Effector memory CD8-positive, alpha-beta T cell (primary cell): ENCODE measurements at regions not wholly inside any gene's neighbourhood (a gene's known extent, or its start where the extent isn't known, plus 50 kb on each side); places are given as distances from the start of the nearest gene placed in this dataset.
"Not testable (repeated sequence)": the region's sequence is repeated elsewhere in the genome, so short reads cannot be mapped to it uniquely, and the experiment has no call there.

Experiments used
- ATAC-seq: fragments of 150-1000 bp; cut with Tn5 transposase; replicated peaks from 2 replicates; pipeline ENCODE4 v1.10.0; 2021; ENCODE audit warnings: mild to moderate bottlenecking, moderate library complexity
- DNase-seq, 3 experiments: peaks; one replicate each; pipeline ENCODE4 v3.0.0; 2021
- H3K27ac Mint-ChIP-seq, 2 donors: one replicate each; pipeline ENCODE4 v1.8.0; 2022; ENCODE audit warnings: mild to moderate bottlenecking in 2 of 2, mixed read lengths in 2 of 2, moderate library complexity in 2 of 2
- H3K27me3 Mint-ChIP-seq, 2 donors: one replicate each; pipeline ENCODE4 v1.8.0; 2022; ENCODE audit warnings: mixed read lengths in 2 of 2
- H3K36me3 Mint-ChIP-seq: one replicate; pipeline ENCODE4 v1.8.0; 2022; ENCODE audit warnings: mild to moderate bottlenecking, moderate library complexity, mixed read lengths; ENCODE audit not compliant: insufficient read depth
- H3K4me1 Mint-ChIP-seq, 2 donors: one replicate each; pipeline ENCODE4 v1.8.0; 2022; ENCODE audit warnings: low read depth in 2 of 2, mixed read lengths in 2 of 2
- H3K4me3 Mint-ChIP-seq, 2 donors: one replicate each; pipeline ENCODE4 v1.8.0; 2022; ENCODE audit warnings: mild to moderate bottlenecking in 2 of 2, mixed read lengths in 2 of 2, moderate library complexity in 2 of 2
- H3K9me3 Mint-ChIP-seq, 2 donors: one replicate each; pipeline ENCODE4 v1.8.0; 2022; ENCODE audit warnings: mixed read lengths in 2 of 2

DNA sequence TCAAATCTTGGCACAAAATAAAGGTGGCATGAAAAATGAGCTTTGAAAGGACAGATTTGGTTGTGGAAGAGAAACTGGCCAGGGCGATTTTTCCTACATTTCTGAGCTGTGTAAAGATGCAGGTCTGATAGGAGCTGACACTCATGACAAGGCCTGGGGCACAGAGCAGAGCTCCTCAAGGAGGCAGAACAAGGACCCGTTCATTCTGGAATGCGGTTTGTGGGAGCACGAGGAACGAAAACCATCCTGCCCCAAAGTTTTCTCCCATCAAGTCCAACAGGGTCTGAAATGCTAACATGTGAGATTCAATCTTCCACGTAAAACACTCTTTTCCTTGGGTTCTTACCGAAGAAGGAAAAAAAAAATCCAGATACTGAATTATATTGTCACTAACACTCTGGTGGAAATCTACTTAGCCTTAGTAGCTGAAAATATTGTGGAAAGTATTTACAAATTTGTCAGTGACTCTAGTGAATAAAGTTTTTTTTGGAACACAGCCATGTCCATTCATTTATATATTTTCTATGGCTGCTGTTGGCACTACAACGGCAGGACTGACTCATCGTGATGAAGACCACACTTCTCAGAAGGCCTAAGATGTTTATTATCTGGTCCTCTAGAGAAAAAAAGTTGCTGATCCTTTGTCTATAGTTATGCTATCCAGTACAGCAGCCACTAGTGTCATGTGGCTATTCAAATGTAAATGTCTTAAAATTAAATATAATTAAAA, 215.7 kb downstream of the BAMBI start:
- H3K27me3 Mint-ChIP-seq, result peaks cover 0 to 17% of the 10 kb centered on the region in 2 donors
- no peak overlapping the region for H3K4me3 Mint-ChIP-seq
- no peak overlapping the region for H3K27ac Mint-ChIP-seq
- ATAC-seq (no peak), DNase-seq (no peak)
- H3K4me1 Mint-ChIP-seq, result no peaks in the 10 kb centered on the region
- peaks cover 2% of the 10 kb centered on the region for H3K36me3 Mint-ChIP-seq
- H3K9me3 Mint-ChIP-seq, result no peaks in the 10 kb centered on the region

DNA sequence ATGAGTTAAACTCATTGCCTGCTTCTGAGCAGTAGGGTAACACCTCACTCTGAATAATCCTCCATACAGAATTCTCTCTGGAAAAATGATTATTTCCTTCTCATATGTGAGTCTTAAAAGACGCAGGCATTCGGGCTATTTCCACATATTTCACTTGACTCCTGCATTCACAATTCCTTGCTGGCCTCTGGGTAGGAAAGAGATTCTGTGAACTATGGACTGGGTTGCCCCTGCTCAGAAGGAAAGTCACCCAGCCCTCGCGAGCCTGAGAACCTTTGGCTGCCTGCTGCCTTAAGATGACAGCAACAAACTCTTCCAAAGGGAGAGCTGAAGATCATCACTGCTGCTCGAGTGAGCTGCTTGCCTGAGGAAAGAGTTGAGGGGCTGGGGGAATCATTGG, 216.8 kb downstream of the BAMBI start:
- Mint-ChIP-seq H3K4me3 (no peak overlapping the region), H3K27ac (no peak overlapping the region)

DNA sequence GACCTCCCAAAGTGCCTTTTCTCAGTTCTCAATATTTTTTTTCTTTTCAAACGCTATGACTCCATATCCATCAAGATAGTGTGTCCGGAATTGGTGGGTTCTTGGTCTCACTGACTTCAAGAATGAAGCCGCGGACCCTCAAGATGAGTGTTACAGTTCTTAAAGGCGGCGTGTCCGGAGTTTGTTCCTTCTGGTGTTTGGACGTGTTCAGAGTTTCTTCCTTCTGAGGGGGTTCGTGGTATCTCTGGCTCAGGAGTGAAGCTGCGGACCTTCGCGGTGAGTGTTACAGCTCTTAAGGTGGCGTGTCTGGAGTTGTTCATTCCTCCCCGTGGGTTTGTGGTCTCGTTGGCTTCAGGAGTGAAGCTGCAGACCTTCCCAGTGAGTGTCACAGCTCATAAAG, 218.3 kb downstream of the BAMBI start:
- not testable (repeated sequence) for H3K9me3 Mint-ChIP-seq, H3K4me3 Mint-ChIP-seq, H3K4me1 Mint-ChIP-seq, DNase-seq, H3K36me3 Mint-ChIP-seq, H3K27ac Mint-ChIP-seq, H3K27me3 Mint-ChIP-seq, ATAC-seq

More for the DNA sequence above, 216.8 kb downstream of the BAMBI start:
- ATAC-seq (no peak), DNase-seq (no peak)
- H3K4me1 Mint-ChIP-seq, result no peaks in the 10 kb centered on the region
- H3K27me3 Mint-ChIP-seq, result peaks cover 0 to 17% of the 10 kb centered on the region in 2 donors
- no peaks in the 10 kb centered on the region for H3K9me3 Mint-ChIP-seq
- peaks cover 2% of the 10 kb centered on the region for H3K36me3 Mint-ChIP-seq

DNA sequence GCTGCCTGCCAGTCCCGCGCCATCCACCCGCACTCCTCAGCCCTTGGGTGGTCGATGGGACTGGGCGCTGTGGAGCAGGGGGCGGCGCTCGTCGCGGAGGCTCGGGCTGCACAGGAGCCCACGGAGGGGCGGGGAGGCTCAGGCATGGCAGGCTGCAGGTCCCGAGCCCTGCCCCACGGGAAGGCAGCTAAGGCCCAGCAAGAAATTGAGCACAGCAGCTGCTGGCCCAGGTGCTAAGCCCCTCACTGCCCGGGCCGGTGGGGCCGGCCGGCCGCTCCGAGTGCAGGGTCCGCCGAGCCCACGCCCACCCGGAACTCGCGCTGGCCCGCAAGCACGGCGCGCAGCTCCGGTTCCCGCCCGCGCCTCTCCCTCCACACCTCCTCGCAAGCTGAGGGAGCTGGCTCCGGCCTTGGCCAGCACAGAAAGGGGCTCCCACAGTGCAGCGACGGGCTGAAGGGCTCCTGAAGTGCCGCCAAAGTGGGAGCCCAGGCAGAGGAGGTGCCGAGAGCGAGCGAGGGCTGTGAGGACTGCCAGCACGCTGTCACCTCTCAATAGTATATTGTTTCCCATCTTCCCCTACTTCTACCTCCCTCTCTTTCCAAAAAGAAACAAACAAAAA, 219.6 kb downstream of the BAMBI start:
- DNase-seq, ATAC-seq, H3K27me3 Mint-ChIP-seq: not testable (repeated sequence)

DNA sequence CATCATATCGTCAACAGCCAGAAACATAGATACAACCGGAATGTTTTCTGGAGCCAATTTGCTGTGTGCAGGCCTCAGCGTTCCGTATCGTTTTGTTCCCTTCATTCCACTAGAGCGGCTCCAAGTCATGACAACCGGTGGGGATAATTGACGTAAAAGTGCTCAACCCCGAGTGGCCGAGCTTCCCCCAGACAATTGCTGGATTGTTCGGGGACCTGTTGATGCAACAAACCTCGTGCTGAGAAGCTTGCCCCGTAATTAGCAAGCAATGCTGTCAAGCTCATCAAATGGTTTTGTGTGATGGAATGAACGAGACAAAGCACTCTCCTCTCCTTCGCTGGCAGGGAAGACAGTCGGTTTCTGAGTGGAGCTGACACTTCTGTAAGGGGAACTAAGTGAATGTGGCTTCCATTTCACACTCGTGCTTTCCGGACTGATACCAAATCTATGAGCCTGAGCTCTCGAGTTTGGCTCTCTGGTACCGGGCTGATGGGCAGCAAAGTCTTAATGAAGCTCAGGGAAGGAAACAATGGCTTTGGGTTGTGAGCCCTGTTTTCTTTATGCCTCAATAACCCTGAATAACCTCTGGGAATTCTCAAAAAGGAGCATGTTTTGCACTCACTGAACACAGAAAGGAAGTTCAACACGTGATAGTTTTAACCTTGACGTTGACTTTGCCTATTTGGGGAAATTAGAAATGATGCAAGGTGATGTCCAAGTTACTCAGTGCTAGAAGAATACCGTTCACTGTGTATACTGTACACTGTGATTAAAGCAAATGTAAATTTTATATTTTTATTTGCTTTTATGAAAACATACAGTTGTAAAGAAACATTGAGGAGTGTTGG, 220.5 kb downstream of the BAMBI start:
- H3K27me3 Mint-ChIP-seq, result peaks cover 0 to 10% of the 10 kb centered on the region in 2 donors

More for the DNA sequence above, 219.6 kb downstream of the BAMBI start:
- not testable (repeated sequence) for H3K36me3 Mint-ChIP-seq, H3K4me3 Mint-ChIP-seq, H3K27ac Mint-ChIP-seq, H3K4me1 Mint-ChIP-seq, H3K9me3 Mint-ChIP-seq

DNA sequence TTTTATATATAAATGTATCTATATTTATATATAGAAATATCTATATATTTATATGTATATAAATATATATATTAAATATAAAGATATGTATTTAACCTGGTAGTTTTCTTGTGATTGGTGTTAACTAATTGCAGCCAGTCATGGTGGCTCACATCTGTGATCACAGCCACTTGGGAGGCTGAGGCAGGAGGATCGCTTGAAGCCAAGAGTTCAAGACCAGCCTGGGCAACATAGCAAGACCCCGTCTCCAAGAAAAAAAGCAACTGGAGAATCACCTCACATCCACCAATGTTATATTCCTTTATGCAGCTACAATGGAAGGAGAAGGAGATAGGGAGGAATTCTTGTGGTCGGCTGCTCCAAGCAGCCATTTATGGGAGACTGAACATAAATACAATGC, 224.9 kb downstream of the BAMBI start:
- no peak overlapping the region for H3K4me3 Mint-ChIP-seq
- no peaks in the 10 kb centered on the region for H3K9me3 Mint-ChIP-seq
- H3K27me3 Mint-ChIP-seq, result no peaks in the 10 kb centered on the region
- DNase-seq, result no peak
- H3K27ac Mint-ChIP-seq, result no peak overlapping the region
- H3K4me1 Mint-ChIP-seq, result no peaks in the 10 kb centered on the region
- no peak for ATAC-seq
- H3K36me3 Mint-ChIP-seq, result peaks cover 2% of the 10 kb centered on the region

More for the DNA sequence above, 220.5 kb downstream of the BAMBI start:
- DNase-seq (no peak), ATAC-seq (no peak)
- Mint-ChIP-seq H3K9me3 (no peaks in the 10 kb centered on the region), H3K36me3 (peaks cover 2% of the 10 kb centered on the region), H3K27ac (no peak overlapping the region), H3K4me1 (no peaks in the 10 kb centered on the region), H3K4me3 (no peak overlapping the region)

DNA sequence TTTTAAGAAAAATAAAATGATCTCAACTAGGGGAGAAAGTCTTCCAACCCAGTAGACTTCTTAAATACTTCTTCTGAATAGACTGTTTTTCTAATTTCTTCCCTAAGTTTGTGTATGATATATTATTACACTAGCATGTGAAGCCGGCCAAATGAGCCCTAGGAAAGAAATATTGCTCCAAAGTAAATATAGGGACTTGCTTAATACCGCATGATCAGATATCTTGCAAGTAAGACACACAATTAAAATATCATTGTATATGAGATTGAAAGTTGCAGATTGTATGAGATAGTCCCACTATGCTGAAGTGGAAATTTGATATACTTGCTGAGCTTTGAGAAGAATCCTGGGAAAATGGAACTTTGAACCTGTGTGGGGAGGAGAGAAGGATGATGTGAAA, 225.7 kb downstream of the BAMBI start:
- no peak overlapping the region for H3K4me3 Mint-ChIP-seq
- H3K4me1 Mint-ChIP-seq, result no peaks in the 10 kb centered on the region
- no peak overlapping the region for H3K27ac Mint-ChIP-seq
- DNase-seq (no peak), ATAC-seq (no peak)
- no peaks in the 10 kb centered on the region for H3K36me3 Mint-ChIP-seq
- H3K27me3 Mint-ChIP-seq, result no peaks in the 10 kb centered on the region
- no peaks in the 10 kb centered on the region for H3K9me3 Mint-ChIP-seq

DNA sequence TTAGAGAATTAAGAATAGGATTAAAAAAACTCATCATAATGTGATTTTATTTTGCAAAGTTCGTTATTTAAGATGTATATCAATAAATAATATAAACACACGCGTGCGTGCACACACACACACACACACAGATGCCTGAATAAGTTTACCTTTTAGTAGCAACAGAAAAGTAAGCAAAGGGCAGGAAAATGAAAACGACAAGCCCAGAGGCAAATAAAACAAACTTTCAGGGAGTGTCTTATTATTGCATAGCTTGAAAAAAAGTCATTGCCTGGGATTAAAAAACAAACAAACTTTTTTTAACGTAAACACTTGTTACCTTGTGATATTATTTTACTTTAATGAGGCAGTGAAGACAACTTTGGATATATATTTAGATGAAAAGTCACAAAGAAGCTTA, 226.4 kb downstream of the BAMBI start:
- H3K4me3 Mint-ChIP-seq, result no peak overlapping the region
- no peaks in the 10 kb centered on the region for H3K9me3 Mint-ChIP-seq
- H3K27me3 Mint-ChIP-seq, result no peaks in the 10 kb centered on the region
- no peak for ATAC-seq
- no peak overlapping the region for H3K27ac Mint-ChIP-seq
- DNase-seq, result no peak
- no peaks in the 10 kb centered on the region for H3K4me1 Mint-ChIP-seq
- H3K36me3 Mint-ChIP-seq, result no peaks in the 10 kb centered on the region

DNA sequence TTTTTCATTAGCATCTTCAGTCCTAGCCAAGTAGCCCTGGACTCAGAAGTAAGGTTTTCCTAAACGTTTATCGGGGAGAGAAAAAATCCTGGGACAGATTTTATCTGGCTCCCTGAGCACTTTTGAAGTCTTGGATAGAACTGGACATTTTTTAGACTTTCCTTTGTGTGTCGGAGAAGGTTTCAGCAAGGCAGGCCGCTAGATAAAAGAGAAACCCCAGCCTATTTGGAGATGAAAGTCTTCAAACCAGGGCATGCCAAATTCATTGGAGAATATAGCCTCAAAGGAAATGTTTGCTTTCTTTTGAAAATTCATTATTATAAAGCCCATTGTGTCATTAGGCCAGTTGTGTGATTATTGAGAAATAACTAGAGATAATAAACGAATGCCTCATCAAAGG, 228.1 kb downstream of the BAMBI start:
- Mint-ChIP-seq H3K27me3 (no peaks in the 10 kb centered on the region), H3K36me3 (no peaks in the 10 kb centered on the region), H3K4me3 (no peak overlapping the region), H3K9me3 (no peaks in the 10 kb centered on the region), H3K27ac (no peak overlapping the region), H3K4me1 (no peaks in the 10 kb centered on the region)
- DNase-seq (no peak), ATAC-seq (no peak)

DNA sequence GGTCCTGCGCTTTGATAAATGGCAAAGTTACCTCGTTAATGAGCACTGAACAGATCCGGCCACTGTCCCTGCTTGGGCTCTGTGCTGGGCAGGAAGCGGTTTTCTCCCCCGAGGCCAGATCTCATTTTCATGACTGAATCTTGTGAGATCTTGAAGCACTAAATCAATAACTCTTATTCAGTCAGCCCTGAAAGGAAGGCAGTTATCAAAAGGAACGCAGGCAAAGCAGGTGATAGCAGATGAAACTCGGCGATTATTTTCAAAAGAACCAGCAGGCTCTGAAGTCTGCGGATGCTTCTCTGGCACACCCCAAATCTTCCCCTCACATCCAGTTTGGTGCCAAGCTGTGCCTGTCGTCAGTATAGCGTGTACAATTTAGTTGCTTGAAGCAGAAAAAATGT, 228.7 kb downstream of the BAMBI start:
- Mint-ChIP-seq H3K27me3 (no peaks in the 10 kb centered on the region), H3K27ac (no peak overlapping the region), H3K9me3 (no peaks in the 10 kb centered on the region), H3K4me1 (no peaks in the 10 kb centered on the region), H3K36me3 (no peaks in the 10 kb centered on the region), H3K4me3 (no peak overlapping the region)
- no peak for DNase-seq
- ATAC-seq, result no peak

DNA sequence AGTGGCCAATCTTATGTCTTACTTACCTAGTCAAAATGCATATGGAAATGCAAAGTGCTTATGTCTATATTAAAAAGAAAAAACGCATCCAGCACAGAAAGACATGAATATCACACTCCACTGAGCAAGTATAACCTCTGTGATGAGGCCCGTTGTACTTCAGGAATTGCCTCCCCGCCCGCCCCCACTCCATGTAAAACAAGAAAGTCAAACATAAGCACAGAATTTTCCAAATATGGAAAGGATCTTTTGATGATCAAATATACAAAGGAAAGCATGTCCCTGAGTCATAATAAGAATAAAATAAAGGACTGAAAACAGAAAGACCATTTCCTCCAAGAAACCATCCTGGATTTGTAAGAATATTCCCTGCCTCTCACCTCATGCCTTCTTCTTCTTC, 229.1 kb downstream of the BAMBI start:
- no peak overlapping the region for H3K27ac Mint-ChIP-seq
- no peaks in the 10 kb centered on the region for H3K36me3 Mint-ChIP-seq
- DNase-seq (no peak), ATAC-seq (no peak)
- peaks cover 0 to under 1% of the 10 kb centered on the region in 2 donors for H3K27me3 Mint-ChIP-seq
- H3K4me3 Mint-ChIP-seq, result no peak overlapping the region
- H3K4me1 Mint-ChIP-seq, result no peaks in the 10 kb centered on the region
- no peaks in the 10 kb centered on the region for H3K9me3 Mint-ChIP-seq

DNA sequence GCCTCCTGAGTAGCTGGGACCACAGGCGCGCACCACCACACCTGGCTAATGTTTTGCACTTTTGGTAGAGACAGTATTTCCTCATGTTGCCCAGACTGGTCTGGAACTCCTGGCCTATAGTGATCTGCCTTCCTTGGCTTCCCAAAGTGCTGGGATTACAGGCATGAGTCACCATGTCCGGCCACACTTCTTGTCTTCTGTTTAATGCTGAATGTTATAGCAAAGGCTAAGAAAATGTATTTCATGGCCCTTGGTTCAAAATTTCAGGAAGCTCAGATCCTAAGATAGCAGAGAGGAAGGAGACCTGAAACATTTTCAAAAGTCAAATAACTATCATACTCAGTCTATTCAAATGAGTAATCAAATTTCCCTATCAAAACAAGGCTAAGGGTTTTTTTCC, 229.6 kb downstream of the BAMBI start:
- Mint-ChIP-seq H3K4me1 (no peaks in the 10 kb centered on the region), H3K36me3 (no peaks in the 10 kb centered on the region), H3K9me3 (no peaks in the 10 kb centered on the region), H3K4me3 (no peak overlapping the region), H3K27me3 (peaks cover 1 to 5% of the 10 kb centered on the region in 2 donors), H3K27ac (no peak overlapping the region)
- DNase-seq, result no peak
- no peak for ATAC-seq

DNA sequence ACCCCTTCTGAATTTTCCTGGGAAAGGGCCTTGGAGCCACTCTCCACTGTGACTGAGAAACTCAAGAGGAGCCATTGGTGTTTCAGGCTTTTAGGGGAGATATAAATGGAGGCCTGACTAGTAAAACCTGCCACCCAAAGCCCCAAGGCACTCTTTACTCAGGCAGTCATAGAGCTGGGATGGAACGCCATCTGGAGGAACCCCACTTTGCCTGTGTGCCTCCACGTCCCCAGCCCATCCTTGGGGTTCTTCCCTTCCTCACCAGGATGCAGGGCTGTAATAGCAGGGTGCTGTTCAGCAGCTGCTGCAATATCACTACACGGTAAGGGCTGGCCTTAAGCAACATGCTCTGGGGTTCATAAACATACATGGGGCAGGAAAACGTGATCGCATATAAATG, 232.6 kb downstream of the BAMBI start:
- H3K4me1 Mint-ChIP-seq, result no peaks in the 10 kb centered on the region
- H3K36me3 Mint-ChIP-seq, result no peaks in the 10 kb centered on the region
- no peak overlapping the region for H3K27ac Mint-ChIP-seq
- H3K27me3 Mint-ChIP-seq, result peaks cover 6 to 14% of the 10 kb centered on the region in 2 donors
- H3K9me3 Mint-ChIP-seq, result no peaks in the 10 kb centered on the region
- no peak for DNase-seq
- H3K4me3 Mint-ChIP-seq, result no peak overlapping the region
- ATAC-seq, result no peak

DNA sequence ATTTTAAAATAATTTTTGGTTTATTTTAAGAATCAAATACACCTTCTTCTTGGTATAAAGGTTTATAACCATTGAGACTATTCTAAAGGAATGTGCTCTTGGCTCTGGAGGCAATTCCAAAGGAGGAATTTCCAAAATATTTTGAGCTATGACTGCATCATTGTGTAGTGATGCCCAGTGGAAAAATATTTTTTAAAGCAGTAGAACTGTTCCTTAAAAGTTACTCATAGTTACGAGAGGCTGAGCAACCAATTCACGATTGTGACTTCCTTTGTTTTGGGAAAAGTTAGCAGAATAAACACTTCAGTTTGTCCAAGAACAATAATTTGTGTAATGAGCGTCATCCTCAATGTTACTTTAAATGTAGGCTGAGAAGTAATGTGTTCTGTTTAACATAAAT, 233.6 kb downstream of the BAMBI start:
- Mint-ChIP-seq H3K36me3 (no peaks in the 10 kb centered on the region), H3K4me3 (no peak overlapping the region), H3K4me1 (no peaks in the 10 kb centered on the region), H3K9me3 (no peaks in the 10 kb centered on the region), H3K27ac (no peak overlapping the region), H3K27me3 (peaks cover 6 to 14% of the 10 kb centered on the region in 2 donors)
- DNase-seq (no peak), ATAC-seq (no peak)
